ENCODE measurements at regions not wholly inside any gene's neighbourhood (a gene's known extent, or its start where the extent isn't known, plus 50 kb on each side); places are given as distances from the start of the nearest gene placed in this dataset.
"Not testable (repeated sequence)": the region's sequence is repeated elsewhere in the genome, so short reads cannot be mapped to it uniquely, and the experiment has no call there.

- DNase-seq (ENCODE audit: insufficient read length, low spot score) (no peak), FAIRE-seq (no peak)
Measured at GRCh38 chr9:100639854-100640253, 62.0 kb downstream of the CAVIN4 start.

DNA sequence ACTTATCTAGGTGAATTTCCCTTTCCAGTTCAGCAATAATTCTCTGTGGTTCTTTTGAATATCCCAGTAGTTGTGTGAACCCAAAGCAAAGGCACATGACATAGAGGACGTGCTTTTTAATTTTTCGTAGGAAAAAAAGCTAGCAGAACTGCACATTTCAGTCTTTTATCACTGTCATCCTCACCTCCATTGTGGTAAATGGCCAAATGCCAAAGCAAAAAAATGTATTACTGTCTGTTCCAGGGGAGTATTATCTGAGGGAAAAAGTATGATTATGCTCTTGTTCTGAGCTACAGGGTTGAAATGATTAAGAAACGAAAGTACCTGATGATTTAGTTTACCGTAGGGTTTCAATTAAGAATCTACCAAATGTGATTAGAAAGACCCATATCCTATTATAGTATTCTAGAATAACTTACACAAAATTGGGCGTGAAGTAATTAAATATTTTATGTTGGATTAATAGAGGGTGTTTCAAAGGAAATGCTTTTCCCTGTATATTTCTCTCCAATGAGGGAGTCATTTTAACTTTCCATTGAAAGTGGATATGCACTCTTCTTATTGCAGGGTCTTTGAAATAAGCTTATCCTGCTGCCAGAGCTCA lies 62.7 kb downstream of the CAVIN4 start:
- no peak for DNase-seq (ENCODE audit: insufficient read length, low spot score)

GRCh38 chr9:100641166-100641565 lies 63.3 kb downstream of the CAVIN4 start:
- no peak for FAIRE-seq
- no peak for DNase-seq (ENCODE audit: insufficient read length, low spot score)

More for the DNA sequence above, 62.7 kb downstream of the CAVIN4 start:
- no peak for FAIRE-seq

- DNase-seq (ENCODE audit: insufficient read length, low spot score) (no peak), FAIRE-seq (no peak)
Measured at GRCh38 chr9:100652850-100653249, 75.0 kb downstream of the CAVIN4 start.

- FAIRE-seq (no peak), DNase-seq (ENCODE audit: insufficient read length, low spot score) (no peak)
Measured at GRCh38 chr9:100653643-100654334, 75.9 kb downstream of the CAVIN4 start.

DNA sequence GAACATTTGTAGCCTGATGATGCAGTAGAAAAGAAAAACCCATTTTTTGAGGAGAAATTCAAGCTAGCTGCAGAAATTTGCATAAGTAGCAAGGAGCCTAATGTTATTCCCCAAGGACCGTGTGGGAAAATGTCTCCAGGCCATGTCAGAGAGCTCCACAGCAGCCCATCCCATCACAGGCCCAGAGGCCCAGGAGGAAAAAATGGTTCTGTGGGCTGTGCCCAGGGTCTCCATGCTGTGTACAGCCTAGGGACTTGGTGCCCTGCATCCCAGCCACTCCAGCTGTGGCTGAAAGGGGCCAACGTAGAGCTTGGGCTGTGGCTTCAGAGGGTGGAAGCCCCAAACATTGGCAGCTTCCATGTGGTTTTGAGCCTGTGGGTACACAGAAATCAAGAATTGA lies 79.0 kb downstream of the CAVIN4 start:
- not testable (repeated sequence) for FAIRE-seq; DNase-seq (ENCODE audit: insufficient read length, low spot score)

DNA sequence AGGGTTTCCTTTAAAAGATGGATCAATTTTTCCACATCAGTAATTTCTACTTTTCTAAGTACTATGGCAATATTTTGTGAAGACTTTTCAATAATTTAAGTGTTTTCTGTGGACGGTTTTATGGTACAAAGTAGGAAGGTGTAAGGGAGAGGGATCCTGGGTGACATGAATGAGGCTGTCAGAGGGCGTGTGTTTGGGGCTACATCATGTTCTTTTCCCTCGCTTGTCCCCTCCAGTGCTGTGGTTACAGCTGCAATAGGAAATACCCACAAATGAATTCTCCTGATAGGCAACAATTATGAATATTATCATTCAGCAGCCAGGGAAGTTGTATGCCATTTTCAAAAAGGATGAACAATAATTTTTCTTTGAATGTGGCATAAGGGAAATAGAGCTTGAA lies 83.8 kb downstream of the CAVIN4 start:
- FAIRE-seq (no peak), DNase-seq (ENCODE audit: insufficient read length, low spot score) (no peak)

DNA sequence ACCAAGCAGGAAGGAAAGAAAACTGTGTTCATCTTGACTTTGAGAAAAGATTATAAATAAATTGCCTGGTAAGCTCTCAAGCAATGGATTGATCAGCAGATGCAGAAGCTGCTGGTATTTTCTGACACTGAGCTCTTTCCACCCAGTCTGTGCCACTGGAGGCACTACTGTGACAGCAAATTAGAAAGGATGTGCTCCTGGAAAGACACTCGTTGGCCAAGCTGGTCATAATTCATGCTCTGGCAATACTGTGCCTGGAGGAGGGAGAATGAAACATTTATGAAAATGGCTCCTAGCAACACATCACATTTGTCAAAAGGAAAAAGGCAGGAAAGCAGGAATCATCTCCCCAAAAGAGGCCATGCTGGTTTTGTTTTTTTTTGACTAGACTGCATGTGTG lies 84.2 kb downstream of the CAVIN4 start:
- DNase-seq (ENCODE audit: insufficient read length, low spot score), result no peak
- FAIRE-seq, result no peak

GRCh38 chr9:100667448-100667847 lies 89.6 kb downstream of the CAVIN4 start:
- FAIRE-seq (no peak), DNase-seq (ENCODE audit: insufficient read length, low spot score) (no peak)

DNA sequence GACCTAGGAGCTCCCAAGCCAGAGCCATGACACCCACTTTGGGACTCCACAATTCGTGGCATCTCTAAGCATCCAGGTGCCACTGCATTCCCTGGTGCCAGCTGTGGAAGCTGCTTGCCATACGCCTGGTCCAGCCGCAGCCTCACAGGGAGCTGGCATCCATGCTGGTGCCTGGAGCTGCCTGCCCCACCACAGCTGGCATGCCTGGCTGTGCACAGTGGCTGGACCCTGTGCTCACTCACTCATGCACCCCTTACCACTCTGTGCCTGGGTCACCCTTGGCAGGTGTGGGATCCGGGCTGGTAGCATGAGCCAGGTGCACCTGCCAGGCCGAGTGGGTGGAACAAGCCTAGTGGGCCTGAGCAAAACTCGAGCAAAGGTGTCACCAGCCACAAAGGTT lies 90.1 kb downstream of the CAVIN4 start:
- FAIRE-seq, result no peak
- no peak for DNase-seq (ENCODE audit: insufficient read length, low spot score)

DNA sequence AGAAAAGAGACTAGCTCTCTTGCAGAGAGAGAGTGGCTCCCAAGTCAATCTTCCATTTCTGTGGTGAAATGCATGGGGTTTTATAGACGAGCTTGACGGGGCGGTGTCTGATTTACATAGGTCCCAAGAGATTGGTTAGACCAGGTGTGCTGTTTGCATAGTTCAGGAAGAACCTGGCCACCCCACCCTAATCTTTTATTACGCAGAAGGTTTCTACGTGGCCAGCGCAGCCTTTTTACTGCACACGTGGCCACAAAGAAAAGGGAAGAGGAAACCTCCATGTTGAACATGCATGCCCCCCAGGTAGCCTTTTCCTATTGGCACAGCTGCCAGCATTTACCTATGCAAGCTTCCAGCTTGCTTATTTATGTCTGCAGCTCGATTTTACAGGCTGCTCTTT lies 92.1 kb downstream of the CAVIN4 start:
- DNase-seq (ENCODE audit: insufficient read length, low spot score), result no peak
- FAIRE-seq, result no peak

GRCh38 chr9:100670719-100671118 lies 92.8 kb downstream of the CAVIN4 start:
- FAIRE-seq (no peak), DNase-seq (ENCODE audit: insufficient read length, low spot score) (no peak)

- no peak for DNase-seq (ENCODE audit: insufficient read length, low spot score)
- no peak for FAIRE-seq
Measured at GRCh38 chr9:100671898-100672297, 94.0 kb downstream of the CAVIN4 start.

DNA sequence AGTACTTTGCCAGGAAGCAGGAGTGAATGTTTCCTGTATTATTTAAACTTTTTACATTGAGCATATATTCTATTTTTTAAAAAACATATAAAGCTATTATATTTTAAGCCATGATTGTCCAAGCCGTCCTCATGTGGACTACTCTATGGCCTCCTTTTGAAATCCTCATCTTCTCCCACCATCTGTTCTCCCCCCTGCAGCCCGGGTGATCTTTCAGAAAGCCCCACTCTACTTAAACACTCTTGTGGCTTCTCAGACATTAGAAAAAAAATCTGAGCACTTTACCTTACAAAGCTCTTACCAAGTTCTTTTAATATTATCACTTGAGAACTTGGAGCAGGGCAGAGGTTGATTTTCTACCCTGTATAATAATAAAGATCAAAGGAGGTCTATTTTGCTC lies 95.4 kb downstream of the CAVIN4 start:
- DNase-seq (ENCODE audit: insufficient read length, low spot score) (no peak), FAIRE-seq (no peak)

DNA sequence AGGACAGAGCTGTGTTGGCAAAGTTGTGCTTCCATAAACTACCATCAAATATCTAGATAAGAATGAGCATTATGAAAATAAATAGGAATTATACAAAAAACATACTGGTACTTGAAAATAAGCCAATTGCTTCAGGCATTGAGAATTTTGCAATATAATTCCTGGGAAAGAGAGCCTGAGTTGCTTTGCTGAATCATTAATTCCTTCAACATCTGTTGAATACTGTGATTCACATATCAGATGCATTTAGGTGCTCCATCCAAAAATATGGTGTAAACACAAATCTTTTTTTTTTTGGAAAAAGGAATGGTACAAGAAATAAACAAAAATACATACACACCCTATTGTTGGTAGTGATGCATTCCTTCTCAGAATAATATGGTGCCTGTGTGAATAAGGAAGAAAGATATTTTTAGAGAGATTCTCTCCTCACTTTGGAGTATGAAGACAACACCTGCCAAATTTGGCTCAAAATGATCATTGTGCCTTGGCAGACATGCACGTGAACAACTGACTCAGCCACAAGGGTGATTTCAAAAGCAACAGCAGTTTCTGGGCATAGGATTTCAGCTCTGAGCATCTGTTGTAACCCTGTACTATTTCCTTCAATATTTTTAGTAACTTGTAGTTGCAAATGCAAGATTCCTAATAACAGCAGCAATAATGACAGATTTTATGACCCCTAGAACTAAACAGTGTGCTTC lies 96.7 kb downstream of the CAVIN4 start:
- DNase-seq (ENCODE audit: insufficient read length, low spot score) (no peak), FAIRE-seq (no peak)

GRCh38 chr9:100679834-100680233 lies 102.0 kb downstream of the CAVIN4 start:
- no peak for FAIRE-seq
- no peak for DNase-seq (ENCODE audit: insufficient read length, low spot score)

GRCh38 chr9:100686420-100686819 lies 108.5 kb downstream of the CAVIN4 start:
- FAIRE-seq, result no peak

DNA sequence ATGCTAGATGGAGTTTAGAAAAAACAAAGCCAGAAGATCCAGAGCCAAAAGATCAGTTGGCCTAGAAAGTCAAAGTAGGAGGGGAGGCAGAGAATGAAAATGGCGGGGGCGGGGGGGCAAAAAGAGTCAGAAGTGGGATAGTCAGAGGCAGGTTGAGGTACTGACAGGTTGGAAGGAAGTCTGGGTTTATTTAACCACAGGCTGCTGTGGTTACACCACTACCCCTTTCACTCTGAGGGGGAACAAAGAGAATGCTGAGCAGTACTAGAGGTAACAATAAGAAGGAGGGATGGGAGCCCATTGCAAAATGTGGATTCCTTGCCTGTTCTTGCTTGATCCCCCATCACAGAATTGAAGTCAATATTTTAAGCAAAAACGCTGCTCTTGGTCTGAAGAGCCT lies 111.8 kb downstream of the CAVIN4 start:
- no peak for DNase-seq (ENCODE audit: insufficient read length, low spot score)
- FAIRE-seq, result no peak

More at GRCh38 chr9:100686420-100686819, 108.5 kb downstream of the CAVIN4 start:
- DNase-seq (ENCODE audit: insufficient read length, low spot score), result no peak

GRCh38 chr9:100690438-100690837 lies 112.6 kb downstream of the CAVIN4 start:
- DNase-seq (ENCODE audit: insufficient read length, low spot score), result no peak
- no peak for FAIRE-seq

DNA sequence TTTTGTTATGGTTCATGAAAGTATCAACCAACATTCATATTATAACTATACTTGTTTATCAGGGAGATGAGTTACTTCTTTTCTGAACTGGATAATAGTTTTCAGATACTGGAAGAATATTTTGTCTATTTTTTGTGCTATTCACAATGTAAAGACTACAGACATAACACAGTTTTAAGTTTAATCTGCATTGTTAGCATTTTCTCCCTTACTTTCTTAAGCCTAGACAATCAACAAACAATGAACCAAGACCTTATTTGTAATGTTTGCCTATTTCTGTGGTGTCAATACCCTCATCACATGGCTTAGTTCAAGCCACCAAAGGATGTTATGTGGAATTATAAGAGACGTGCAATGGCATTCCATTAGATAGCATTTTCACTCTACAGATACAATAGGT lies 119.5 kb downstream of the CAVIN4 start:
- no peak for DNase-seq (ENCODE audit: insufficient read length, low spot score)
- no peak for FAIRE-seq

DNA sequence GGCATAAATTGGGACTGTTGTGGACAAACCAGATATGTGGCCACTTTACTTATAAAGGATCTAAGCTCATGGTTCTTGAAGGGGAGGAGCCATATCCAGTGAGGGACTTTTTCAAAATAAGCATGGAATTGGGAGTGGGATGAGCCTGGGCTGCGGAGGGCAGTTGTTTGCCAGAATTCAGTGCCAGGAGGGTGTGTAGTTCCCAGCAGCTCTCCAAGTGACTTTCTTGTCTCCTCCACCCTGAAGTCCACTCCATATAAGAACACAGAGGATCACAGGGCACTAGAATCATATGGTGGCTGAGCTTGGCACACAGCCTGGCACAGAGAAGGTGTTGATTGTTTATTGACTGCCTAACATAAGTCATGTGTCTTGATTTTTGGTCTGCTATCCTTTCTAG lies 121.1 kb downstream of the CAVIN4 start:
- FAIRE-seq, result no peak
- DNase-seq (ENCODE audit: insufficient read length, low spot score), result no peak

- no peak for FAIRE-seq
Measured at GRCh38 chr9:100699668-100700067, 121.8 kb downstream of the CAVIN4 start.

More at GRCh38 chr9:100699668-100700067, 121.8 kb downstream of the CAVIN4 start:
- no peak for DNase-seq (ENCODE audit: insufficient read length, low spot score)
